Fibroblast of skin of back (primary cell): ENCODE measurements at regions not wholly inside any gene's neighbourhood (a gene's known extent, or its start where the extent isn't known, plus 50 kb on each side); places are given as distances from the start of the nearest gene placed in this dataset.

Source experiments
- DNase-seq: peaks from one replicate; pipeline ENCODE4 v3.0.0-alpha.2; 2013

- DNase-seq, result no peak
Observed at GRCh38 chr4:11566444-11567022, 137.8 kb upstream of the HS3ST1 start.

GRCh38 chr4:11565899-11566298 lies 137.2 kb upstream of the HS3ST1 start:
- no peak for DNase-seq

GRCh38 chr4:11565213-11565612 lies 136.5 kb upstream of the HS3ST1 start:
- no peak for DNase-seq

- no peak for DNase-seq
Observed at GRCh38 chr4:11564021-11564420, 135.3 kb upstream of the HS3ST1 start.

GRCh38 chr4:11549525-11549924 lies 120.8 kb upstream of the HS3ST1 start:
- DNase-seq, result no peak

- no peak for DNase-seq
Observed at GRCh38 chr4:11548597-11549082, 119.9 kb upstream of the HS3ST1 start.

GRCh38 chr4:11546391-11547175 lies 117.9 kb upstream of the HS3ST1 start:
- DNase-seq, result no peak

GRCh38 chr4:11545651-11546050 lies 117.0 kb upstream of the HS3ST1 start:
- no peak for DNase-seq

GRCh38 chr4:11544211-11544610 lies 115.5 kb upstream of the HS3ST1 start:
- DNase-seq, result no peak

GRCh38 chr4:11543706-11544105 lies 115.0 kb upstream of the HS3ST1 start:
- peak; percentile 27 for DNase-seq

GRCh38 chr4:11542952-11543351 lies 114.3 kb upstream of the HS3ST1 start:
- no peak for DNase-seq

GRCh38 chr4:11537846-11538245 lies 109.2 kb upstream of the HS3ST1 start:
- no peak for DNase-seq

GRCh38 chr4:11535333-11535732 lies 106.6 kb upstream of the HS3ST1 start:
- no peak for DNase-seq

GRCh38 chr4:11534623-11535302 lies 106.1 kb upstream of the HS3ST1 start:
- DNase-seq, result no peak

- no peak for DNase-seq
Observed at GRCh38 chr4:11532138-11532537, 103.4 kb upstream of the HS3ST1 start.

GRCh38 chr4:11529625-11530201 lies 101.0 kb upstream of the HS3ST1 start:
- DNase-seq, result peak; percentile 32

GRCh38 chr4:11525085-11525484 lies 96.4 kb upstream of the HS3ST1 start:
- DNase-seq, result no peak

- DNase-seq, result no peak
Observed at GRCh38 chr4:11518754-11519153, 90.1 kb upstream of the HS3ST1 start.

GRCh38 chr4:11514779-11515419 lies 86.2 kb upstream of the HS3ST1 start:
- DNase-seq, result no peak

GRCh38 chr4:11514003-11514402 lies 85.3 kb upstream of the HS3ST1 start:
- DNase-seq, result no peak

- DNase-seq, result no peak
Observed at GRCh38 chr4:11512871-11513270, 84.2 kb upstream of the HS3ST1 start.

- no peak for DNase-seq
Observed at GRCh38 chr4:11511321-11511720, 82.6 kb upstream of the HS3ST1 start.

- no peak for DNase-seq
Observed at GRCh38 chr4:11507920-11508319, 79.2 kb upstream of the HS3ST1 start.
